Spleen (tissue), 7 donors: ENCODE measurements at regions not wholly inside any gene's neighbourhood (a gene's known extent, or its start where the extent isn't known, plus 50 kb on each side); places are given as distances from the start of the nearest gene placed in this dataset.

Experiments
- POLR2A ChIP-seq, 3 donors: fragments of 450-650 bp; IDR thresholded peaks; one replicate each; pipeline ENCODE4 v1.5.1; 2017; ENCODE audit warnings: antibody characterized with exemption in 3 of 3, mild to moderate bottlenecking in 1 of 3
- TF ChIP-seq, protein P1 (sequence below), 11 experiments: fragments of 200-600 bp in 7 of 11; fragments of 450-650 bp in 4 of 11; sonication (generic) in 4 of 11; IDR thresholded peaks in 8 of 11; conservative IDR thresholded peaks in 3 of 11; 1 replicate in 7 of 11; 2 replicates in 4 of 11; pipeline versions ENCODE4 v1.4.0 to v1.8.0; 2016 to 2021; ENCODE audit warnings: antibody characterized with exemption in 11 of 11, inconsistent platforms in 4 of 11, mild to moderate bottlenecking in 1 of 11
- donor health status: DM: no; HTN: no; CAD: no; lungs with moderate emphysema.
- donor health status: DM: no; HTN: no; CAD: no.
- donor health status: DM: no; HTN: no; CAD: no.

DNA sequence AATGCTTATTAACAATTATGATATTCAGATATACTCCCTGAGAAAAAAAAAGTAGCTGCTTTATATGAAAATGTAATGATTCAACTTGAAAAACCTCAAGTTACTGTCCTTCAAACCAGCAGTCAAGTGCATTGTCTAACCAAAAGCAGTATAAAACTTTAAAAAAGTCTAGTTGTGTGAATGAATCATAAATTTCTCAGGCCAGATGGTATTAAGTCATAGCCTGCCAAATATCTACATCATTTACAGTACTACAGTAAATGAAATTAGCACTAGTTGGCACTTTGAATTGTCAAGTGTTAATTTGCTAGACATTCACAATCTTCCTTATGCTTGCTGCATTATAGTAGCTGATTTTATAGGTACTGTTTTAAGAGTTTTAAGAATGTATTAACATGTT lies 85.9 kb downstream of the CBLN2 start:
- TF ChIP-seq, protein P1, sequence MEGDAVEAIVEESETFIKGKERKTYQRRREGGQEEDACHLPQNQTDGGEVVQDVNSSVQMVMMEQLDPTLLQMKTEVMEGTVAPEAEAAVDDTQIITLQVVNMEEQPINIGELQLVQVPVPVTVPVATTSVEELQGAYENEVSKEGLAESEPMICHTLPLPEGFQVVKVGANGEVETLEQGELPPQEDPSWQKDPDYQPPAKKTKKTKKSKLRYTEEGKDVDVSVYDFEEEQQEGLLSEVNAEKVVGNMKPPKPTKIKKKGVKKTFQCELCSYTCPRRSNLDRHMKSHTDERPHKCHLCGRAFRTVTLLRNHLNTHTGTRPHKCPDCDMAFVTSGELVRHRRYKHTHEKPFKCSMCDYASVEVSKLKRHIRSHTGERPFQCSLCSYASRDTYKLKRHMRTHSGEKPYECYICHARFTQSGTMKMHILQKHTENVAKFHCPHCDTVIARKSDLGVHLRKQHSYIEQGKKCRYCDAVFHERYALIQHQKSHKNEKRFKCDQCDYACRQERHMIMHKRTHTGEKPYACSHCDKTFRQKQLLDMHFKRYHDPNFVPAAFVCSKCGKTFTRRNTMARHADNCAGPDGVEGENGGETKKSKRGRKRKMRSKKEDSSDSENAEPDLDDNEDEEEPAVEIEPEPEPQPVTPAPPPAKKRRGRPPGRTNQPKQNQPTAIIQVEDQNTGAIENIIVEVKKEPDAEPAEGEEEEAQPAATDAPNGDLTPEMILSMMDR (IDR thresholded peaks at IDR 0.05 in 8 of 11, conservative IDR thresholded peaks at IDR 0.05 in 3 of 11) = no peak
- no peak for TF ChIP-seq POLR2A (IDR thresholded peaks at IDR 0.05)
